GM12878 (cell line): ENCODE measurements at regions not wholly inside any gene's neighbourhood (a gene's known extent, or its start where the extent isn't known, plus 50 kb on each side); places are given as distances from the start of the nearest gene placed in this dataset.

Experiments
- ATF3 ChIP-seq: IDR thresholded peaks from 2 replicates; pipeline ENCODE4 v1.6.1; 2011; ENCODE audit warnings: low read depth, mild to moderate bottlenecking, low read length, moderate library complexity, borderline replicate concordance; ENCODE audit errors: extremely low read depth
- BHLHE40 ChIP-seq, 2 experiments: fragments of 450-650 bp in 1 of 2; IDR thresholded peaks; 2 replicates each; pipeline ENCODE4 v1.6.1; 2011 to 2017; ENCODE audit warnings: low read depth in 2 of 2, borderline replicate concordance in 1 of 2, improper control_type of control experiment in 1 of 2, low read length in 1 of 2, mild to moderate bottlenecking in 1 of 2
- LARP7 ChIP-seq: fragments of 450-650 bp; IDR thresholded peaks from 2 replicates; pipeline ENCODE4 v1.6.1; 2017; ENCODE audit warnings: mild to moderate bottlenecking
- POLR2AphosphoS2 ChIP-seq: IDR thresholded peaks from 2 replicates; pipeline ENCODE4 v1.6.1; 2011; ENCODE audit warnings: low read depth, mild to moderate bottlenecking, low read length, improper control_type of control experiment, moderate library complexity
- RELB ChIP-seq: fragments of 450-650 bp; IDR thresholded peaks from 2 replicates; pipeline ENCODE4 v1.6.1; 2017; ENCODE audit warnings: low read depth, mild to moderate bottlenecking, moderate library complexity
- SMAD1 ChIP-seq: fragments of 450-650 bp; IDR thresholded peaks from 2 replicates; pipeline ENCODE4 v1.6.1; 2018; ENCODE audit warnings: mild to moderate bottlenecking, low read depth; ENCODE audit not compliant: partially characterized antibody
- SREBF1 ChIP-seq: IDR thresholded peaks from 2 replicates; pipeline ENCODE4 v1.6.1; 2012; ENCODE audit warnings: mild to moderate bottlenecking, low read length
- SUPT20H ChIP-seq: IDR thresholded peaks from 2 replicates; pipeline ENCODE4 v1.6.1; 2011; ENCODE audit warnings: low read depth, mild to moderate bottlenecking, low read length, moderate library complexity, borderline replicate concordance; ENCODE audit not compliant: control insufficient read depth
- TCF7 ChIP-seq: IDR thresholded peaks from 2 replicates; pipeline ENCODE4 v1.6.1; 2014; ENCODE audit warnings: antibody characterized with exemption, borderline replicate concordance
- USF2 ChIP-seq: IDR thresholded peaks from 2 replicates; pipeline ENCODE4 v1.6.1; 2011; ENCODE audit warnings: low read depth, low read length, improper control_type of control experiment, borderline replicate concordance
- YY1 ChIP-seq: IDR thresholded peaks from 2 replicates; pipeline ENCODE4 v1.6.1; 2011; ENCODE audit warnings: low read depth, mild to moderate bottlenecking, low read length
- ZBED1 ChIP-seq: IDR thresholded peaks from 2 replicates; pipeline ENCODE4 v1.6.1; 2016; ENCODE audit warnings: borderline replicate concordance
- TF ChIP-seq, protein P1 (sequence below): fragments of 450-650 bp; IDR thresholded peaks from 2 replicates; pipeline ENCODE4 v1.6.1; 2018; ENCODE audit warnings: borderline replicate concordance, mild to moderate bottlenecking; ENCODE audit not compliant: partially characterized antibody

- no peak for TF ChIP-seq USF2
- no peak for TF ChIP-seq SMAD1
- TF ChIP-seq ATF3, result no peak
- TF ChIP-seq ZBED1, result no peak
- no peak for TF ChIP-seq POLR2AphosphoS2
- TF ChIP-seq TCF7, result no peak
- no peak for TF ChIP-seq LARP7
- TF ChIP-seq SUPT20H, result no peak
- TF ChIP-seq RELB, result no peak
- no peak for TF ChIP-seq BHLHE40 (IDR thresholded peaks at IDR 0.05; ENCODE audit: borderline replicate concordance in 1 of 2, low read depth in 2 of 2, low read length in 1 of 2)
- TF ChIP-seq, protein P1, sequence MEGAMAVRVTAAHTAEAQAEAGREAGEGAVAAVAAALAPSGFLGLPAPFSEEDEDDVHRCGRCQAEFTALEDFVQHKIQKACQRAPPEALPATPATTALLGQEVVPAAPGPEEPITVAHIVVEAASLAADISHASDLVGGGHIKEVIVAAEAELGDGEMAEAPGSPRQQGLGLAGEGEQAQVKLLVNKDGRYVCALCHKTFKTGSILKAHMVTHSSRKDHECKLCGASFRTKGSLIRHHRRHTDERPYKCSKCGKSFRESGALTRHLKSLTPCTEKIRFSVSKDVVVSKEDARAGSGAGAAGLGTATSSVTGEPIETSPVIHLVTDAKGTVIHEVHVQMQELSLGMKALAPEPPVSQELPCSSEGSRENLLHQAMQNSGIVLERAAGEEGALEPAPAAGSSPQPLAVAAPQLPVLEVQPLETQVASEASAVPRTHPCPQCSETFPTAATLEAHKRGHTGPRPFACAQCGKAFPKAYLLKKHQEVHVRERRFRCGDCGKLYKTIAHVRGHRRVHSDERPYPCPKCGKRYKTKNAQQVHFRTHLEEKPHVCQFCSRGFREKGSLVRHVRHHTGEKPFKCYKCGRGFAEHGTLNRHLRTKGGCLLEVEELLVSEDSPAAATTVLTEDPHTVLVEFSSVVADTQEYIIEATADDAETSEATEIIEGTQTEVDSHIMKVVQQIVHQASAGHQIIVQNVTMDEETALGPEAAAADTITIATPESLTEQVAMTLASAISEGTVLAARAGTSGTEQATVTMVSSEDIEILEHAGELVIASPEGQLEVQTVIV, result no peak
- no peak for TF ChIP-seq SREBF1
- no peak for TF ChIP-seq YY1
Observed at GRCh38 chr11:21774212-21774611, 418.7 kb upstream of the ANO5 start (continued).
